WERI-Rb-1 (cell line): ENCODE measurements at regions not wholly inside any gene's neighbourhood (a gene's known extent, or its start where the extent isn't known, plus 50 kb on each side); places are given as distances from the start of the nearest gene placed in this dataset.
"Not testable (repeated sequence)": the region's sequence is repeated elsewhere in the genome, so short reads cannot be mapped to it uniquely, and the experiment has no call there.

ENCODE experiments used
- DNase-seq: peaks from one replicate; pipeline ENCODE4 v3.0.0-alpha.2; 2020
- H3K27ac ChIP-seq: fragments of 250-450 bp; sonication (Bioruptor Pico); 2 replicates; pipeline ENCODE4 v1.5.1; 2020; ENCODE audit warnings: mild to moderate bottlenecking, moderate library complexity
- H3K27me3 ChIP-seq: fragments of 250-450 bp; sonication (Bioruptor Pico); 2 replicates; pipeline ENCODE4 v1.5.1; 2021; ENCODE audit warnings: mild to moderate bottlenecking, low read depth, moderate library complexity; ENCODE audit not compliant: insufficient read depth, severe bottlenecking
- H3K36me3 ChIP-seq: fragments of 250-450 bp; sonication (Bioruptor Pico); 2 replicates; pipeline ENCODE4 v1.5.1; 2020; ENCODE audit warnings: mild to moderate bottlenecking, moderate library complexity
- H3K4me3 ChIP-seq: 2 replicates; pipeline ENCODE4 v1.5.1; 2011; ENCODE audit warnings: low read depth, mild to moderate bottlenecking, control low read depth, low read length
- H3K9me3 ChIP-seq: fragments of 250-450 bp; sonication (Bioruptor Pico); 2 replicates; pipeline ENCODE4 v1.5.1; 2021; ENCODE audit warnings: mild to moderate bottlenecking, moderate library complexity; ENCODE audit not compliant: severe bottlenecking
- TF ChIP-seq, protein P1 (sequence below): IDR thresholded peaks from 2 replicates; pipeline ENCODE4 v1.5.1; 2011; ENCODE audit warnings: low read depth, mild to moderate bottlenecking, control low read depth, inconsistent platforms, low read length

GRCh38 chr4:187504974-187505797 lies 490.4 kb upstream of the ZFP42 start:
- H3K36me3 ChIP-seq, result no peaks in the 10 kb centered on the region
- TF ChIP-seq, protein P1, sequence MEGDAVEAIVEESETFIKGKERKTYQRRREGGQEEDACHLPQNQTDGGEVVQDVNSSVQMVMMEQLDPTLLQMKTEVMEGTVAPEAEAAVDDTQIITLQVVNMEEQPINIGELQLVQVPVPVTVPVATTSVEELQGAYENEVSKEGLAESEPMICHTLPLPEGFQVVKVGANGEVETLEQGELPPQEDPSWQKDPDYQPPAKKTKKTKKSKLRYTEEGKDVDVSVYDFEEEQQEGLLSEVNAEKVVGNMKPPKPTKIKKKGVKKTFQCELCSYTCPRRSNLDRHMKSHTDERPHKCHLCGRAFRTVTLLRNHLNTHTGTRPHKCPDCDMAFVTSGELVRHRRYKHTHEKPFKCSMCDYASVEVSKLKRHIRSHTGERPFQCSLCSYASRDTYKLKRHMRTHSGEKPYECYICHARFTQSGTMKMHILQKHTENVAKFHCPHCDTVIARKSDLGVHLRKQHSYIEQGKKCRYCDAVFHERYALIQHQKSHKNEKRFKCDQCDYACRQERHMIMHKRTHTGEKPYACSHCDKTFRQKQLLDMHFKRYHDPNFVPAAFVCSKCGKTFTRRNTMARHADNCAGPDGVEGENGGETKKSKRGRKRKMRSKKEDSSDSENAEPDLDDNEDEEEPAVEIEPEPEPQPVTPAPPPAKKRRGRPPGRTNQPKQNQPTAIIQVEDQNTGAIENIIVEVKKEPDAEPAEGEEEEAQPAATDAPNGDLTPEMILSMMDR, result no peak
- no peak for DNase-seq
- H3K9me3 ChIP-seq, result no peaks in the 10 kb centered on the region
- no peak overlapping the region for H3K27ac ChIP-seq
- no peak overlapping the region for H3K4me3 ChIP-seq
- peaks cover 96% of the 10 kb centered on the region for H3K27me3 ChIP-seq

DNA sequence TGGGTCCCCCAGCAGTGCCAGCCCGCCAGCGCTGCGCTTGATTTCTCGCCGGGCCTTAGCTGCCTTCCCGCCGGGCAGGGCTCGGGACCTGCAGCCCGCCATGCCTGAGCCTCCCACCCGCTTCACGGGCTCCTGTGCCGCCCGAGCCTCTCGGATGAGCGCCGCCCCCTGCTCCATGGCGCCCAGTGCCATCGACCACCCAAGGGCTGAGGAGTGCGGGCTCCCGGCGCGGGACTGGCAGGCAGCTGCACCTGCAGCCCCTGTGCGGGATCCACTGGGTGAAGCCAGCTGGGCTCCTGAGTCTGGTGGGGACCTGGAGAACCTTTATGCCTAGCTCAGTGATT lies 489.8 kb upstream of the ZFP42 start:
- not testable (repeated sequence) for DNase-seq, H3K36me3 ChIP-seq, H3K9me3 ChIP-seq, H3K27ac ChIP-seq, H3K4me3 ChIP-seq
- peaks cover 96% of the 10 kb centered on the region for H3K27me3 ChIP-seq

DNA sequence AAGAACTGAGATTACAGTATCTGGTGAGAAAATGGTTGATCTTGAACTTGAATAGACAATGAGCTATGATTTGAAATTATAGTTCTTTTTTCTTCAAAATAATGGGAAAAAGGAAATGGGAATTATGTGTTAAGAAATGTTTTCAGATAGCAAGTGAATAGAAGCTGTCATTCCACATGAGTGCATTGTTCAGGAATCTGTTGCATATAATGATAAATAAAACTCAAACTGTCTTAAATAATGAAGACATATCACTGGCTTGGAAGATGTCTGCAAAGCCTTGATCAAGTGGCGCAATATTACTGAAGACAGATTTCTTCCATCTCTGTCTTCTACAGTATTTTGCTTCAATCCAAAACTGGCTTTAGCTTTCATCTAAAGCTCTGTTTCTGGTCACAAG lies 479.3 kb upstream of the ZFP42 start:
- no peaks in the 10 kb centered on the region for H3K9me3 ChIP-seq
- DNase-seq, result no peak
- no peak overlapping the region for H3K27ac ChIP-seq
- peaks cover 74% of the 10 kb centered on the region for H3K27me3 ChIP-seq
- H3K4me3 ChIP-seq, result no peak overlapping the region
- no peaks in the 10 kb centered on the region for H3K36me3 ChIP-seq
- TF ChIP-seq, protein P1, result no peak

DNA sequence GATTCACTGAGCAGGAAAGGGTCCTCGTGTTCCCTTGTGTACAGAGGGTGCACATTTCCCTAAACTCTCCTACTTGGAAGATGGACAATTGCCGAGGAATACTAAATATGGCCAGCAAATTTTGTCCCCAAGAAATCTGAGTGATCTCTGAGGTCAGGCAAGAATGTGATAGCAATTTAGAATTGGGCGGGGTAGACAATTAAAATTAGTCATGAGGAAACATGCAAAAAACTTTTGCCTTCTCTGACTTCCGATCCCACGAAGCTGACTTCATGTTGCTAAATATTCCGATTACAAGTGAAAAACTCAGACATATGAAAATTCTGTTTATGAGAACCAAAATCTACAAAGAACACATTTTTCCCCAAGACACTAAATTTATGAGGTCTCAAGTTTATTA lies 453.9 kb upstream of the ZFP42 start:
- Histone ChIP-seq H3K4me3 (no peak overlapping the region), H3K27me3 (peaks cover 73% of the 10 kb centered on the region), H3K9me3 (no peaks in the 10 kb centered on the region), H3K27ac (no peak overlapping the region), H3K36me3 (no peaks in the 10 kb centered on the region)
- TF ChIP-seq, protein P1, result no peak
- DNase-seq, result no peak

- Histone ChIP-seq H3K36me3 (no peaks in the 10 kb centered on the region), H3K4me3 (no peak overlapping the region), H3K27me3 (peaks cover 67% of the 10 kb centered on the region), H3K9me3 (no peaks in the 10 kb centered on the region), H3K27ac (no peak overlapping the region)
- TF ChIP-seq, protein P1, result no peak
- DNase-seq, result no peak
Observed at GRCh38 chr4:187544461-187545053, 451.0 kb upstream of the ZFP42 start.

DNA sequence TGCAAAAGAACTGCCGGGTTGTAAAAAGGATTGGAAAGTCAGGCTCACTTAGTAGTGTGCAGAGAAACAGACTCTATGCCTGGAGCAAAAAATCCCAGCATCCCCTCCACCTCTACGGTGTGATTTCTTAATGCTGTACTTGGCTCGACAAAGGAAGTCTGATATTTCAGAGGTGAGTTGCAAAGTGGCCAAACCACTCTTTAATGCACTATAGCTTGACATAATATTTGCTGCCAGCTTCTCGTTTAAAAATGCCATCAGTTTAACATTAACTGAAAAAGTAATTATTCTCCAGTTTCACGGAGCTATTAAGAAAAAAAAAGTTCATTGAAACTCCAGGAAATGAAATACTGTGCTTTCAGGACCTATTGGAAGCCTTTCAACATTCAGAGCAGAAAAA lies 448.3 kb upstream of the ZFP42 start:
- Histone ChIP-seq H3K27ac (no peak overlapping the region), H3K4me3 (no peak overlapping the region), H3K36me3 (no peaks in the 10 kb centered on the region), H3K27me3 (peaks cover 65% of the 10 kb centered on the region), H3K9me3 (no peaks in the 10 kb centered on the region)
- TF ChIP-seq, protein P1, result no peak
- no peak for DNase-seq
